WERI-Rb-1 (cell line): ENCODE measurements at regions not wholly inside any gene's neighbourhood (a gene's known extent, or its start where the extent isn't known, plus 50 kb on each side); places are given as distances from the start of the nearest gene placed in this dataset.

Experiments
- DNase-seq: peaks from one replicate; pipeline ENCODE4 v3.0.0-alpha.2; 2020
- H3K27ac ChIP-seq: fragments of 250-450 bp; sonication (Bioruptor Pico); 2 replicates; pipeline ENCODE4 v1.5.1; 2020; ENCODE audit warnings: mild to moderate bottlenecking, moderate library complexity
- H3K27me3 ChIP-seq: fragments of 250-450 bp; sonication (Bioruptor Pico); 2 replicates; pipeline ENCODE4 v1.5.1; 2021; ENCODE audit warnings: mild to moderate bottlenecking, low read depth, moderate library complexity; ENCODE audit not compliant: insufficient read depth, severe bottlenecking
- H3K36me3 ChIP-seq: fragments of 250-450 bp; sonication (Bioruptor Pico); 2 replicates; pipeline ENCODE4 v1.5.1; 2020; ENCODE audit warnings: mild to moderate bottlenecking, moderate library complexity
- H3K4me3 ChIP-seq: 2 replicates; pipeline ENCODE4 v1.5.1; 2011; ENCODE audit warnings: low read depth, mild to moderate bottlenecking, control low read depth, low read length
- H3K9me3 ChIP-seq: fragments of 250-450 bp; sonication (Bioruptor Pico); 2 replicates; pipeline ENCODE4 v1.5.1; 2021; ENCODE audit warnings: mild to moderate bottlenecking, moderate library complexity; ENCODE audit not compliant: severe bottlenecking
- TF ChIP-seq, protein P1 (sequence below): IDR thresholded peaks from 2 replicates; pipeline ENCODE4 v1.5.1; 2011; ENCODE audit warnings: low read depth, mild to moderate bottlenecking, control low read depth, inconsistent platforms, low read length

DNA sequence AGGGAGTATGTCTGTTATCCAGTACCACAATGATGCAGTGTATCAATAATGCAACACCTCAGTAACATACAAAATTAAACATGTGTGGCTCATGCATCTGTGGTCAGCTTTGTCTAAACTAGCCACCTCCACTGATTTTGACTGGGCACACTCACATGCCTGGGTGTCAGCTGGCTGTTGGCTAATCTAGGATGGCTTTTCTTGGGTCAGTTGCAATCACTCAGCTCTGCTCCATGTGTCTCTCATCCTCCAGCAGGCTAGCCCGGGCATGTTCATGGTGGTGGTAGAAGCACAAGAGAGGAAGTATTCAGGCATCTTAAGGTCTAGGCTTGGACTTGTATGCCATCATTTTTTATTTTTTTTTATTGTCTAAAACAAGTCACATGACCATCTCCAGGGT is 59.3 kb upstream of the JAG1 start:
- H3K4me3 ChIP-seq = no peak overlapping the region
- H3K27me3 ChIP-seq = no peaks in the 10 kb centered on the region
- peaks cover 5% of the 10 kb centered on the region for H3K9me3 ChIP-seq
- peak overlapping the region; percentile 71 for H3K27ac ChIP-seq
- no peaks in the 10 kb centered on the region for H3K36me3 ChIP-seq
- TF ChIP-seq, protein P1, sequence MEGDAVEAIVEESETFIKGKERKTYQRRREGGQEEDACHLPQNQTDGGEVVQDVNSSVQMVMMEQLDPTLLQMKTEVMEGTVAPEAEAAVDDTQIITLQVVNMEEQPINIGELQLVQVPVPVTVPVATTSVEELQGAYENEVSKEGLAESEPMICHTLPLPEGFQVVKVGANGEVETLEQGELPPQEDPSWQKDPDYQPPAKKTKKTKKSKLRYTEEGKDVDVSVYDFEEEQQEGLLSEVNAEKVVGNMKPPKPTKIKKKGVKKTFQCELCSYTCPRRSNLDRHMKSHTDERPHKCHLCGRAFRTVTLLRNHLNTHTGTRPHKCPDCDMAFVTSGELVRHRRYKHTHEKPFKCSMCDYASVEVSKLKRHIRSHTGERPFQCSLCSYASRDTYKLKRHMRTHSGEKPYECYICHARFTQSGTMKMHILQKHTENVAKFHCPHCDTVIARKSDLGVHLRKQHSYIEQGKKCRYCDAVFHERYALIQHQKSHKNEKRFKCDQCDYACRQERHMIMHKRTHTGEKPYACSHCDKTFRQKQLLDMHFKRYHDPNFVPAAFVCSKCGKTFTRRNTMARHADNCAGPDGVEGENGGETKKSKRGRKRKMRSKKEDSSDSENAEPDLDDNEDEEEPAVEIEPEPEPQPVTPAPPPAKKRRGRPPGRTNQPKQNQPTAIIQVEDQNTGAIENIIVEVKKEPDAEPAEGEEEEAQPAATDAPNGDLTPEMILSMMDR = no peak
- peak; percentile 63 for DNase-seq

DNA sequence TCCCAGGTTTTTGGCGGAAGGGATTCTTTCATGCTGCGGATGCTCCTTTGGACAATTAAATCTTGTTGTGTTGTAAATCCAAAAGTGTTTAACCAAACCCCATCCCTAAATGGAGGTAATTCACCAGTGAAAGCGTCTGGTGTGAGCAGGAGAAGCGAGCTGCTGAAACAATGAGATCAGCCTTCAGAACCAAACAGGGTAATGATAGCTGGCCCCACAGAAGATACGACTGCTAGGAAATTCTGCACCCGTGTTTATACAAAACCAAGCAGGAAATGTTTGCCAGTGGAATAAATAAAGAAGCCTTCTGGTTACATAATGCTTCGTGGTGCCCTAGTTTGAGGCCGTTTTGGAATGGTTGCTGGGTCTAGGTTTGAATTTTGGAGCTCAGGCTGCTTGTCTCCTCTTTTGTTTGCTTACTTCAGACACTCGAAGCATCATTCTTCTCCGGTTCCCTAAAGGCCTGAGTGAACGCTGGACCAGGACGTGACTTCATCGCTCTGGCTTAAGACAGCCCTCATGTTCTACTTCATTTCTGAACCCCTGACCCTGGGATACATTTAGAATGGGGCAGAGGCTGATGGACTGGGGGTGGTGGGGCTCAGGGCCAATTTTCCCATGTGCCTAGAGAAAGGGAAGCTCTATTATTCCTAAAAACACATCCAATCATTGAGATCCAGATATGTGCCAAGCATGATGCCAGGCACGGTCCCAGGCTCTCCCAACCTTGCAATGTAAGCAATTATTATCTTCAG is 61.6 kb upstream of the JAG1 start:
- Histone ChIP-seq H3K27me3 (no peaks in the 10 kb centered on the region), H3K27ac (no peak overlapping the region)

DNA sequence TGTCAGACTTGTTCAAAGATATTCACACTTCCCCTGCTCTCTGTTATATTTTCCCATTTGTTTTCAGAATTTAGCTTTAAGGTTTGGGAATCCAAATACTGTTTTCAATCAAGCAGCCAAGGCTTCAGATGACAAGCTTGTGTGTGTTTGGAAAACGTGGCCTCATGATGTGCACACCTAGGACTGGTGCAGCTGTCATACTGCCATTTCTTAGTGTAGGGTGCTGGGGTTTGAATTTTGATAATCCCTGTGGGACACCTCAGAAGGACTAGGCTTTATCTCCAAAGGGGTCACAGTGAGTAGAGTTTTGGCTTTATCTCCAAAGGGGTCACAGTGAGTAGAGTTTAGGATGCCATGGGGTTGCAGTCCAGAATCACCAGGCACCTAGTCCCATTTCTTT is 65.3 kb upstream of the JAG1 start:
- Histone ChIP-seq H3K27me3 (no peaks in the 10 kb centered on the region), H3K4me3 (no peak overlapping the region), H3K9me3 (no peaks in the 10 kb centered on the region), H3K36me3 (no peaks in the 10 kb centered on the region), H3K27ac (no peak overlapping the region)
- TF ChIP-seq, protein P1 = no peak
- DNase-seq = no peak

More for the DNA sequence above, 61.6 kb upstream of the JAG1 start:
- Histone ChIP-seq H3K36me3 (no peaks in the 10 kb centered on the region), H3K9me3 (peaks cover 5% of the 10 kb centered on the region), H3K4me3 (no peak overlapping the region)
- DNase-seq = no peak
- TF ChIP-seq, protein P1 = no peak

DNA sequence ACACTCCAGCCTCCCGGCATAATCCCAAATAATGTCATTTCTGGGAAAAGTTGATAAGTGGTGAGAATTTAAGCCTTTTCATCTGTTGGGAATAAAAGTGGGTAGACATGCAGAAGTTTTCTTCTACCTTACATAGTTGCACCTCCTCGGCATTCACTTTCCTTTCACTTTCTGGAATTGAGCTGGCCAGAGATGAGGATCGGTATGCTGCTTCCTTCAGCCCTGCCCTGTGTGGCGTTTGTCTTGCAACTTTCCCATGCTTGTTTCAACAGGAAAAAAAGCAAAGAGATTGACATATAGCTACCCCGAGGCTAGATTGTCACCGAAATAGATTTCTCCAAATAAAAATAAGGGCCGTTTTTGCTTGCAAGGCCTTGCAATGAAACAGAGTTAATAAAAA is 65.8 kb upstream of the JAG1 start:
- TF ChIP-seq, protein P1 = no peak
- H3K36me3 ChIP-seq = no peaks in the 10 kb centered on the region
- H3K4me3 ChIP-seq = no peak overlapping the region
- no peaks in the 10 kb centered on the region for H3K27me3 ChIP-seq
- DNase-seq = no peak
- H3K9me3 ChIP-seq = no peaks in the 10 kb centered on the region
- H3K27ac ChIP-seq = no peak overlapping the region

DNA sequence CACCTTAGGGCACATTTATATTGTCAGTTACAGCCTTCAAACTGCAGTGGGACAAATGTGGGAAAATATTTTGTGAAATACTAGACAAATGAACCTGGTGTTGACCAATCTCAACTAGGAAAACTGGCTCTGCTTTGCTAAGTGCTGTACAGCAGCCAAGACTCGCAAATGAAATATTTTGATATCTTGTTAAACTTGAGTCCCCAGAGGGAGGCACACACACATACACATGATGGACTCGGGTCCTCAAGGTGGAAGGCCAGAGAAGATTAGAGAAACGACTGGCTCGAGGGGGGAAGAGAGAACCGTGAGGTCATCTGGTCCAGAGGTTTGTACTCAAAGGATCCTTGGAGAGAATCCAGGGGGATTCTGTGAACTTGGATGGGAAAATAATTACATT is 67.3 kb upstream of the JAG1 start:
- DNase-seq = no peak
- TF ChIP-seq, protein P1 = no peak

DNA sequence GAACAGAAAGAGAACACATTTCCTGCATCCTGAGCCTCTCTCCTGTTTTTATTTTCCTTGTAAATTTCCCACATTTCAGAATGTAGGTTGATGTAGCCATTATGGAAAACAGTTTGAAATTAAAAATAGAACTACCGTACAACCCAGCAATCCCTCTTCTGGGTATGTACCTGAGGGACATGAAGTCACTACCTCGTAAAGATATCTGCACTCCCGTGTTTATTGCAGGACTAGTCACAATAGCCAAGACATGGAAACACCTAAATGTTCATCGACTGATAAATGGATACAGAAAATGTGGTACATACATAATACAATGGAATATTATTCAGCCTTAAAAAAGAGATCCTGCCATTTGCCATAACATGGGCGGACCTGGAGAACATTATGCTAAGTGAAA is 72.0 kb upstream of the JAG1 start:
- Histone ChIP-seq H3K4me3 (no peak overlapping the region), H3K36me3 (no peaks in the 10 kb centered on the region), H3K27me3 (no peaks in the 10 kb centered on the region), H3K9me3 (no peaks in the 10 kb centered on the region), H3K27ac (no peak overlapping the region)
- TF ChIP-seq, protein P1 = no peak
- no peak for DNase-seq

More for the DNA sequence above, 67.3 kb upstream of the JAG1 start:
- H3K36me3 ChIP-seq = no peaks in the 10 kb centered on the region
- H3K27ac ChIP-seq = no peak overlapping the region
- H3K4me3 ChIP-seq = no peak overlapping the region
- no peaks in the 10 kb centered on the region for H3K9me3 ChIP-seq
- no peaks in the 10 kb centered on the region for H3K27me3 ChIP-seq
